PC-9 (cell line): ENCODE measurements at regions not wholly inside any gene's neighbourhood (a gene's known extent, or its start where the extent isn't known, plus 50 kb on each side); places are given as distances from the start of the nearest gene placed in this dataset.

Experiments used
- BruUV-seq: library from RNA; stranded (reverse); fragments of 400-500 nt; replicated peaks from 2 replicates; lab custom pipeline; 2021; lab: Mats Ljungman, UMichigan
- CTCF ChIA-PET: fragments of 300-600 bp; sonication (Branson Sonifier 250); formaldehyde crosslinking; loops from one replicate; lab custom pipeline; 2022; ENCODE audit warnings: antibody characterized with exemption; lab: Charles Lee
- POLR2A ChIA-PET: fragments of 300-600 bp; sonication (Branson Sonifier 250); formaldehyde crosslinking; loops from one replicate; lab custom pipeline; 2022; ENCODE audit warnings: antibody characterized with exemption; ENCODE audit not compliant: unreplicated experiment; lab: Charles Lee
- DNase-seq, 2 experiments: peaks; one replicate each; pipeline versions ENCODE4 v3.0.0 to v3.0.0-alpha.2; 2015 to 2022; ENCODE audit warnings: mixed read lengths in 1 of 2
- H2AFZ ChIP-seq: fragments of 200-600 bp; sonication (generic); 2 replicates; pipeline ENCODE4 v1.8.1; 2017; ENCODE audit warnings: antibody characterized with exemption
- H3F3A ChIP-seq: fragments of 200-600 bp; sonication (generic); 2 replicates; pipeline ENCODE4 v1.8.1; 2017; ENCODE audit warnings: antibody characterized with exemption, mild to moderate bottlenecking, low read depth; ENCODE audit not compliant: insufficient read depth
- H3K27ac ChIP-seq: fragments of 200-600 bp; sonication (generic); 2 replicates; pipeline ENCODE4 v1.6.1; 2016; ENCODE audit warnings: mixed run types
- H3K27me3 ChIP-seq: fragments of 200-600 bp; sonication (generic); 2 replicates; pipeline ENCODE4 v1.6.1; 2016; ENCODE audit warnings: low read depth, mixed run types; ENCODE audit not compliant: insufficient read depth
- H3K36me3 ChIP-seq: fragments of 200-600 bp; sonication (generic); 2 replicates; pipeline ENCODE4 v1.6.1; 2016; ENCODE audit warnings: low read depth, mixed run types
- H3K4me1 ChIP-seq: fragments of 200-600 bp; sonication (generic); replicated peaks from 2 replicates; pipeline ENCODE4 v1.6.1; 2016; ENCODE audit warnings: mixed run types; ENCODE audit not compliant: insufficient read depth
- H3K4me2 ChIP-seq: fragments of 200-600 bp; sonication (generic); 2 replicates; pipeline ENCODE4 v1.6.1; 2017; ENCODE audit warnings: mixed run types
- H3K4me3 ChIP-seq: fragments of 200-600 bp; sonication (generic); 2 replicates; pipeline ENCODE4 v1.6.1; 2016; ENCODE audit warnings: mixed run types
- H3K79me2 ChIP-seq: fragments of 200-600 bp; sonication (generic); 2 replicates; pipeline ENCODE4 v1.6.1; 2017; ENCODE audit warnings: low read depth, mixed run types
- H3K9me2 ChIP-seq: fragments of 200-600 bp; sonication (generic); 2 replicates; pipeline ENCODE4 v1.8.1; 2017; ENCODE audit warnings: mild to moderate bottlenecking; ENCODE audit not compliant: insufficient read depth
- H3K9me3 ChIP-seq: fragments of 200-600 bp; sonication (generic); 2 replicates; pipeline ENCODE4 v1.8.1; 2016; ENCODE audit warnings: low read depth; ENCODE audit not compliant: insufficient read depth
- H4K20me1 ChIP-seq: fragments of 200-600 bp; sonication (generic); 2 replicates; pipeline ENCODE4 v1.8.1; 2017; ENCODE audit not compliant: insufficient read depth
- CTCF ChIP-seq: fragments of 200-600 bp; sonication (generic); conservative IDR thresholded peaks from 2 replicates; pipeline ENCODE4 v1.6.1; 2017; ENCODE audit warnings: mixed run types, antibody characterized with exemption, mild to moderate bottlenecking, moderate library complexity
- EZH2 ChIP-seq: fragments of 200-600 bp; sonication (generic); IDR thresholded peaks from 2 replicates; pipeline ENCODE4 v1.8.0; 2017; ENCODE audit warnings: antibody characterized with exemption, low read depth
- intact Hi-C: fragments of 100-400 bp; cut with micrococcal nuclease; formaldehyde crosslinking; loops from one replicate; pipeline ENCODE4 v1.10.0; 2022; ENCODE audit not compliant: unreplicated experiment

- no peaks in the 10 kb centered on the region for H3K79me2 ChIP-seq
- H3K4me1 ChIP-seq, result no peaks in the 10 kb centered on the region
- POLR2A ChIA-PET, result no interaction called here
- H3F3A ChIP-seq, result no peaks in the 10 kb centered on the region
- H3K4me3 ChIP-seq, result no peak overlapping the region
- H3K36me3 ChIP-seq, result no peaks in the 10 kb centered on the region
- no peaks in the 10 kb centered on the region for H3K27me3 ChIP-seq
- no peak overlapping the region for H2AFZ ChIP-seq
- no TSS peak for BruUV-seq
- H3K9me3 ChIP-seq, result 0 out of 2 replicates have a peak, but pooled peaks cover 4% of the 10 kb centered on the region
- no peaks in the 10 kb centered on the region for H3K9me2 ChIP-seq
- TF ChIP-seq EZH2 (no peak), CTCF (no peak)
- no peak overlapping the region for H3K4me2 ChIP-seq
- H3K27ac ChIP-seq, result no peak overlapping the region
- intact Hi-C loops, result no loop called here
- CTCF ChIA-PET, result no interaction called here
- no peak for DNase-seq
- no peaks in the 10 kb centered on the region for H4K20me1 ChIP-seq
Observed at GRCh38 chr7:46738796-46739195, 817.7 kb upstream of the IGFBP3 start.

- Histone ChIP-seq H3K27ac (no peak overlapping the region), H3K4me1 (no peaks in the 10 kb centered on the region), H2AFZ (no peak overlapping the region), H3K4me3 (no peak overlapping the region), H3F3A (no peaks in the 10 kb centered on the region), H3K36me3 (no peaks in the 10 kb centered on the region), H3K27me3 (no peaks in the 10 kb centered on the region), H4K20me1 (no peaks in the 10 kb centered on the region), H3K9me2 (no peaks in the 10 kb centered on the region), H3K79me2 (no peaks in the 10 kb centered on the region), H3K4me2 (no peak overlapping the region), H3K9me3 (0 out of 2 replicates have a peak, but pooled peaks cover 4% of the 10 kb centered on the region)
- intact Hi-C loops, result no loop called here
- DNase-seq, result no peak
- ChIA-PET POLR2A (no interaction called here), CTCF (no interaction called here)
- TF ChIP-seq EZH2, result no peak
- no peak for TF ChIP-seq CTCF
- BruUV-seq, result no TSS peak
Observed at GRCh38 chr7:46738165-46738564, 817.1 kb upstream of the IGFBP3 start.

- Histone ChIP-seq H3K4me1 (no peaks in the 10 kb centered on the region), H3K27me3 (no peaks in the 10 kb centered on the region), H3K27ac (no peak overlapping the region), H3K4me2 (no peak overlapping the region), H3K79me2 (no peaks in the 10 kb centered on the region), H4K20me1 (no peaks in the 10 kb centered on the region), H3K9me3 (0 out of 2 replicates have a peak, but pooled peaks cover 3% of the 10 kb centered on the region), H3K4me3 (no peak overlapping the region), H3F3A (no peaks in the 10 kb centered on the region), H2AFZ (no peak overlapping the region; the same call in 1 of the 2 replicates), H3K36me3 (no peaks in the 10 kb centered on the region), H3K9me2 (no peaks in the 10 kb centered on the region)
- ChIA-PET CTCF (no interaction called here), POLR2A (interaction anchor here (0.6 kb wide), 1 partner anchor 482 kb away, joined by 3 read pairs; no protein-coding TSS in a partner anchor)
- DNase-seq, result no peak
- no TSS peak for BruUV-seq
- TF ChIP-seq CTCF, result no peak
- no peak for TF ChIP-seq EZH2
- intact Hi-C loops, result no loop called here
Observed at GRCh38 chr7:46725838-46726237, 804.8 kb upstream of the IGFBP3 start.
